Right lobe of liver (tissue), 4 donors: ENCODE measurements at regions not wholly inside any gene's neighbourhood (a gene's known extent, or its start where the extent isn't known, plus 50 kb on each side); places are given as distances from the start of the nearest gene placed in this dataset.

Source experiments
- CTCF ChIP-seq, 4 donors: fragments of 200-600 bp in 3 of 4; fragments of 450-650 bp in 1 of 4; IDR thresholded peaks; one replicate each; pipeline versions ENCODE4 v1.5.1 to v1.8.0; 2016 to 2022; ENCODE audit warnings: antibody characterized with exemption in 4 of 4, mild to moderate bottlenecking in 2 of 4
- POLR2A ChIP-seq: fragments of 450-650 bp; IDR thresholded peaks from one replicate; pipeline ENCODE4 v1.6.1; 2017; ENCODE audit warnings: antibody characterized with exemption, mild to moderate bottlenecking
- donor health status: DM: no; HTN: no; CAD: no.
- donor health status: DM: no; HTN: no; CAD: no.
- donor health status: DM: no; HTN: yes; CAD: no.

- TF ChIP-seq CTCF (IDR thresholded peaks at IDR 0.05) = no peak
- no peak for TF ChIP-seq POLR2A
These were observed 290.0 kb upstream of the SALL3 start for GRCh38 chr18:78689606-78690005.
